H1 (cell line): ENCODE measurements at regions not wholly inside any gene's neighbourhood (a gene's known extent, or its start where the extent isn't known, plus 50 kb on each side); places are given as distances from the start of the nearest gene placed in this dataset.

ENCODE experiments used
- ASH2L ChIP-seq: fragments of 200-600, 300-600 bp; sonication (generic); IDR thresholded peaks from one replicate; pipeline ENCODE4 v1.7.1; 2017; ENCODE audit warnings: low read length
- ATF3 ChIP-seq: IDR thresholded peaks from 2 replicates; pipeline ENCODE4 v1.6.1; 2011; ENCODE audit warnings: low read depth, mild to moderate bottlenecking, low read length; ENCODE audit not compliant: insufficient read depth
- BACH1 ChIP-seq: IDR thresholded peaks from 2 replicates; pipeline ENCODE4 v1.6.1; 2012; ENCODE audit warnings: low read length, improper control_type of control experiment
- CTCF ChIP-seq, 3 experiments: IDR thresholded peaks; 1 replicate in 2 of 3; 2 replicates in 1 of 3; pipeline versions ENCODE4 v1.5.1 to v1.6.1; 2011; ENCODE audit warnings: low read length in 3 of 3, mild to moderate bottlenecking in 3 of 3, inconsistent platforms in 2 of 3, low read depth in 1 of 3, moderate library complexity in 1 of 3; ENCODE audit not compliant: insufficient read depth in 1 of 3; ENCODE audit errors: control extremely low read depth in 1 of 3
- EP300 ChIP-seq, 2 experiments: IDR thresholded peaks; 1 replicate in 1 of 2; 2 replicates in 1 of 2; pipeline ENCODE4 v1.6.1; 2011 to 2012; ENCODE audit warnings: low read depth in 2 of 2, low read length in 2 of 2, mild to moderate bottlenecking in 2 of 2, borderline replicate concordance in 1 of 2, inconsistent platforms in 1 of 2, moderate library complexity in 1 of 2
- KDM1A ChIP-seq: fragments of 200-600, 300-600 bp; sonication (generic); IDR thresholded peaks from 2 replicates; pipeline ENCODE4 v1.7.1; 2016; ENCODE audit warnings: mild to moderate bottlenecking, low read length, borderline replicate concordance
- KDM5A ChIP-seq: fragments of 200-600 bp; IDR thresholded peaks from 2 replicates; pipeline ENCODE4 v1.7.1; 2012; ENCODE audit warnings: mild to moderate bottlenecking, low read length, inconsistent platforms, mixed read lengths
- NANOG ChIP-seq: IDR thresholded peaks from 2 replicates; pipeline ENCODE4 v1.6.1; 2011; ENCODE audit warnings: low read length, low read depth, mild to moderate bottlenecking, inconsistent platforms; ENCODE audit not compliant: insufficient read depth, poor library complexity, severe bottlenecking
- PHF8 ChIP-seq: fragments of 200-600 bp; sonication (generic); conservative IDR thresholded peaks from 2 replicates; pipeline ENCODE4 v1.7.1; 2012; ENCODE audit warnings: low read depth, mild to moderate bottlenecking, inconsistent platforms, low read length, moderate library complexity
- RAD21 ChIP-seq, 2 experiments: IDR thresholded peaks in 1 of 2; conservative IDR thresholded peaks in 1 of 2; 2 replicates each; pipeline ENCODE4 v1.6.1; 2011; ENCODE audit warnings: low read depth in 2 of 2, low read length in 2 of 2, improper control_type of control experiment in 1 of 2, inconsistent platforms in 1 of 2, mild to moderate bottlenecking in 1 of 2, moderate library complexity in 1 of 2
- RFX5 ChIP-seq: IDR thresholded peaks from 2 replicates; pipeline ENCODE4 v1.6.1; 2011; ENCODE audit warnings: low read depth, low read length, improper control_type of control experiment, borderline replicate concordance
- RNF2 ChIP-seq: fragments of 200-900, 300-1000 bp; sonication (generic); IDR thresholded peaks from 2 replicates; pipeline ENCODE4 v1.7.1; 2016; ENCODE audit warnings: borderline replicate concordance, low read depth, mild to moderate bottlenecking, antibody characterized with exemption, low read length; ENCODE audit not compliant: poor library complexity, severe bottlenecking; ENCODE audit errors: missing control alignments
- RXRA ChIP-seq: IDR thresholded peaks from 2 replicates; pipeline ENCODE4 v1.6.1; 2011; ENCODE audit warnings: low read depth, mild to moderate bottlenecking, low read length, moderate library complexity; ENCODE audit not compliant: insufficient read depth
- SIN3A ChIP-seq, 2 experiments: IDR thresholded peaks in 1 of 2; conservative IDR thresholded peaks in 1 of 2; 2 replicates each; pipeline ENCODE4 v1.6.1; 2011 to 2012; ENCODE audit warnings: low read length in 2 of 2, improper control_type of control experiment in 1 of 2, low read depth in 1 of 2, mild to moderate bottlenecking in 1 of 2
- TCF12 ChIP-seq: IDR thresholded peaks from 2 replicates; pipeline ENCODE4 v1.6.1; 2011; ENCODE audit warnings: low read depth, mild to moderate bottlenecking, low read length
- YY1 ChIP-seq: IDR thresholded peaks from 2 replicates; pipeline ENCODE4 v1.6.1; 2011; ENCODE audit warnings: low read depth, mild to moderate bottlenecking, low read length

GRCh38 chr1:57600424-57600823, 176.6 kb upstream of the DAB1 start (continued):
- TF ChIP-seq BACH1 (no peak), RXRA (no peak), CTCF (IDR thresholded peaks at IDR 0.05; ENCODE audit: control extremely low read depth in 1 of 3, insufficient read depth in 1 of 3, low read depth in 1 of 3, low read length in 3 of 3) (no peak), RAD21 (IDR thresholded peaks at IDR 0.05 in 1 of 2, conservative IDR thresholded peaks at IDR 0.05 in 1 of 2; ENCODE audit: low read depth in 2 of 2, low read length in 2 of 2) (peak in 1 of 2 experiments; percentile 23; a peak in 1 of 4 replicates), RNF2 (no peak), YY1 (peak; percentile 75), ATF3 (no peak), NANOG (peak; percentile 41), SIN3A (conservative IDR thresholded peaks at IDR 0.05 in 1 of 2, IDR thresholded peaks at IDR 0.05 in 1 of 2; ENCODE audit: low read depth in 1 of 2, low read length in 2 of 2) (no peak), RFX5 (no peak), EP300 (IDR thresholded peaks at IDR 0.05; ENCODE audit: borderline replicate concordance in 1 of 2, low read depth in 2 of 2, low read length in 2 of 2) (peak in 1 of 2 experiments; percentile 47; a peak in 1 of 3 replicates), ASH2L (no peak), KDM1A (0 out of 2 replicates have a peak, but pooled peaks have one; percentile 16), TCF12 (peak; percentile 55; the same call in 1 of the 2 replicates), KDM5A (no peak), PHF8 (no peak)
